HG03095 (cell line): ENCODE measurements at regions not wholly inside any gene's neighbourhood (a gene's known extent, or its start where the extent isn't known, plus 50 kb on each side); places are given as distances from the start of the nearest gene placed in this dataset.

Experiments used
- ATAC-seq: cut with Tn5 transposase; IDR thresholded peaks from one replicate; pipeline ENCODE4 v1.9.1; 2021; ENCODE audit warnings: moderate library complexity; ENCODE audit not compliant: unreplicated experiment

DNA sequence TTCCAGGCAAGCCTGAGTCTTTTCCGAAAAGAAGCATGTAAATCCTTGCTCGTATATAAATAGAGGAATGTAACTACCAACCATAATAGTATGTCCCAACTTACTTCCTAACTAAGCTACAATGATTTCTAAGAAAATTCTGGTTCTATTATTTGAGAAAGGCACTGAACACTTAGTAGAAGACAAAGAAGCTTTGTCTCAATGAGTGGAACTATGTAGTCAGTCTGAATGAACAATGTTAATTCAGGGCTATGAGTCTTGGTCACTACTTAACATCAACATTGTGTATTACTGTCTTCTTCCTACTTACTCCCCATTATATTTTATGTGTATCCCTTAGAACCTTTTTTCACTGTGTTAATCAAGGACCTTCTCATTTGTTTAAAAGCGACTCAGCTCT is 206.0 kb downstream of the CYB561 start:
- no peak for ATAC-seq

DNA sequence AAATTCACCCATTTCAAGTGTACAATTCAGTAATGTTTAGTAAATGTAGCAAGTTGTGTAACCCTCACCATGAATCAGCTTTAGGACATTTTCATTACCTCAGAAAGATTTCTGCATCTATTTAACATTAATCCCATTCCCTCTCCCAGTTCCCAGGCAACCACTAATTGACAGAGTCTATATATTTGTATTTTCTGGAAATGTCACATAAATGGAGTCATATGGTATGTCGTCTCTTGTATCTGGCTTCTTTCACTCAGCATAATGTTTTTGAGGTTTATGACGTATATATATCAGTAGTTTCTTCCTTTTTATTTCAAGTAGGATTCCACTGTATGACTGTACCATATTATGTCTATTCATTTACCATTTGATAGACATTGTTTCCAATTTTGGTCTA is 199.8 kb downstream of the CYB561 start:
- ATAC-seq, result no peak

DNA sequence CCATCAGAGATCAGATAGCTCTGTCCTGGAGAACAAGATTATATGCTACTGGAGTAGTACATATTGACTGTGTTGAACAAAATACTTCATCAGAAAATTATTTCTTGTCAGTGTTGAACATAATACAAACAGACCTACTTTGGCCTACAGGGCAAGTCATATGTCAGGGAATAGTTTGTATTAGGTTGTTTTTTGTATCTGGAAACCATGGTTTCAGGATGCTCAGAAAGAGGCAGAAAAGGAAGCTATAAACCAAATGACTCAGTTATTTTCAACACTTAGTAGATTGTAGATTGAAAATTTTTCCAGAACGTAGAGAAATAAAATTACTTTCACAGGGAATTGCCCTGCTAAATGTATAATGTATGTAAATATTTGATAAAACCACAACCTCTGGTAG is 198.4 kb downstream of the CYB561 start:
- no peak for ATAC-seq

DNA sequence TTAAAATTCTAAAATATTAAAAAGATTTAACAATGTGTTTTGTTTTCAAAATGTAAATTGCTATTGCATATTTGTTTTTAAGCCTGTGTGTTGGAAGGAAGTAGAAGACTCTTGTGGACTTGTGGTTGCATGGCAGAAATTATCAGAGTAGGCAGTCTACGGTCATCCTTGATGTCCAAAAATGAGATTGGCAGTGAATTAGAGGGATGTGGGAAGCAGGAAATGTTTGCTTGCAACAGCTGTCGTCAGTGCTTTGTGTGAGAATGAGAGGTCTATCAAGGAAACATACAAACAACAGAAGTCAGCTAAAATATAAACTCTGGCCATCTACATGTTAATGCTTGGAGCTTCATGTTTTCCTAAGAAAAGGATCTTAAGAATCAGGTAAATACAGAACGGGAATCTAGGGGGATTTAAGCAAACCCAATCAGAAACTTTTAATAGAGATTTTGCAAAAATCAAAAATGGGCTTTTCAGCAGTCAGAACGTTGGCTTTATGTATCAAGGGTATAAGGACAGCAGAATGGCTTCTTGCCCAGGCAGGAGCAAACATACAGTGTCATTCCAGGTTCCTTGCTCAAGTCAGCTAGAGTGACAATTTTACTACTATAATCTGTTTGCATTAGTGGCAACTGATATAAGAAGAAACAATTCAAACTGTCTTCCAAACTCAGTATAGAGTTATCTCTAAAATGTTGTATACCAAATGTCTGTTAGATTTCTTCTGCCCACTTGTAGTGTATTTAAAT is 196.7 kb downstream of the CYB561 start:
- ATAC-seq, result no peak

DNA sequence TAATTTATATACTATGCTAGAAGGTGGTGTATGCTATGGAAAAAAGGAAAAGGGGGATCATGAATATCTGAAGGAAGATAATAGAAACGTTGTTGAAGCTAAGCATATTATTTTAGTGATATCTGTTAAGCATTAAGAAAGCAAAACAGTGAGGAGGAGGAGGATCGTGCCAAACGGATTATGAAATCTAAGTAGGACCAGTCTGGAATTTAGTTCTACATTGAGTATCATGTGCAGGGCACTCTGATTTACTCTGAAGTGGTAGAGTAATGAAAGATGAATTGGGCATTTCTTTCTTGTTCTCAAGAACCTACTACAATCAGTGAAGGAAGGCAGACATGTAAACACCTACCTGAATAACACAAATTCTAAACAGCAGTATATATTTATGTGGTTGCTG is 195.3 kb downstream of the CYB561 start:
- ATAC-seq, result no peak

DNA sequence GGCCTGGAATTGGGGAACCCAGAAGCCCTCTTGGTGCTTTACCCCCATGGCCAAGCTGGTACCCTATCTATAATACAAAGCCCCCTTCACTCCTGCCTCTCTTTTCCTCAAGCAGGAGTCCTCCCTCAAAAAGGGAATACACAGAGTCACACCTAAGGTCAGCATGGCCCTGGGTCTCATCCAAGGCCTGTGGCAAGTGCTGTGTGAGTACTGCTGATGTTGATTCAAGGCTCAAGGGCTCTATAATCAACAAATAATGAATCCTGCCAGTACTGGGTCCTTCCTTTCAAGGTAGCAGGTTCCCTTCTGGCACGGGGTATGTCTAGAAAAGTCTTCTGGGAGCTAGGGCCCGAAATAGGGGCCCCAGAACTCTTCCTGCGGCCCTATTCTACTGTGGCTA is 187.3 kb downstream of the CYB561 start:
- ATAC-seq, result no peak

DNA sequence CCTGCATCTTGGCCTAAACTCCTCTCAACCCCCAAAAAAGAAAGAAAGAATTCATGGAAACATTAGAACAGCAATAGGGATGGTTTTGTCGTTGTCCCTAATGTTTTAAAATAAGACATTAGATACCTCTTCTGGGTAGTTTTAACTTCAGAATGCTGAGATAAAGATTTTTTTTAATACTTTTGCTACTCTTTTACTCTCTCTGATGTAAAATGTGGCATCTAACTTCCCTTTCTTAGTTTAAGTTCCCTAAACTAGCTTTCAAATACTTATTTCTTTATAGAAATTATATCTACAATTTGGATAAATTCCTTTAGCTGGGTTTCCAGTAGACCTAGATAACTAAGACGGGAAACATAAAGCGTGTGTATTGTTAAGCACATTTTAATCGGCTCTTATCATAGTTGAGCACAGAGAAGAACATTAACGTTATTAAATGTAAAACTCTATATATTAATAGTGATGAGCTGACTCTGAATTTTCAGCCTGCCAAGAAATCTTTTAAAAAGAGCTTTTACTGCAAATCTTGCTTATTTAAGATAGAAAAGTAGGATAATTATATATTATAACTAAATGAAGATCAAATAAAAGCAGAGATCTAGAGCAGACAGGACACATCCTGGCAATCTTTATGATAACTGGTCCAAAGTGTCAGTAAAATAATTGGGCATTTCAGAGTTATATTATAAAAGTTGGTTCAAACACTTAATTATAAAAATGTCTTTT is 183.2 kb downstream of the CYB561 start:
- ATAC-seq, result no peak

DNA sequence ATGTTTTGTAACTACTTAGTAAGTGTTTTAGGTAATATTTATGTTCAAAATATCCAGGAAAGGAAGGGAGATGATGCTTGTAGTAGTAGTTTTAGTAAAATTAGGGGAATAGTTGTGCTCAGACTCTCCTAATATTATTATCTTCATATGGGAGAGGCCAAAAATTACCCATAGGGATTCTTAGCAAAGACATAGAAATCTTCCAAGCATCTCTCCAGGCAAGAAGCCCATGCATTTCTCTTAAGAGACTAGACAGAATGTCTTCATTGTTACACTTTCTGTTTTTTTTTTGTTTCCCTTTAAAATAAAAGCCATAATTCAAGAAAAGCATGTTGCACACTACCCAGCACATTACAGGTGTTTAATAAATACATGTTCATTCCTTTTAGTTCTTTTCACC is 180.6 kb downstream of the CYB561 start:
- ATAC-seq, result no peak

DNA sequence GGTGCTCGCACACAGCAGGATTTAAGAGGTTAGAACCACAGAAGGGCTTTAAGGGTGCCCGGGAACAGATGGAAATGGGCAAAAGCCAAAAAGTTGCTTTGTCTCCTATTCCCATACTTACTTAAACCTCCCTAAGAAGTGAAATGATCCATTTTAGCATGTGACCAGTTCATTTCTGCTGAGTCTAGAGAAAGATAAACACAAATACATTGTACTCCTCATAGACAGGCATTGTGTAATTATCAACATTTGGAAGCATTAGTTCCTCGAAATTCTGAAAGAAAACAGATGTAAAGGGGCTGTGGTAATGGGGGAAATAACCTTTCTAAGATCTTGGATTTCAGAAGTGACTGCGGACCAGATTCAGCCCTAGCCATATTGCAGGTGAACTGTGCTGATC is 178.3 kb downstream of the CYB561 start:
- no peak for ATAC-seq

DNA sequence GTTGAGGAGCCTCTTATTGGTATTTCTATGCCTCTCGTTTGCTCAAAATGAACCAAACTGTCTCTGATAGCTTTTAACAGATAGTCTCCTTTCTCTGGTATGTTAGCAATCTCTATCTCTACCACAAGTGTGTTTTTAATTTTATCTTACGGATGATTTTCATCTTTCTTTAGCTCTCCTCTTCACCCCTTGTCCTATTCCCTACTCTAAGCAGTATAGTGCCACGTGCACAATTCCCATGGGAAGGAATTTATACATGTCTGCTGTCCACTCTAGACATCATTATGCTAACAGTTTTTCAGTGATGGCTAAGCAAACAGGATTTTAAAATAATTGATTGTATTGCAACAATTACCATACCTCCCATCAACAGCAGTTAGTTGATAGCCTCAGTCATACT is 177.3 kb downstream of the CYB561 start:
- no peak for ATAC-seq

DNA sequence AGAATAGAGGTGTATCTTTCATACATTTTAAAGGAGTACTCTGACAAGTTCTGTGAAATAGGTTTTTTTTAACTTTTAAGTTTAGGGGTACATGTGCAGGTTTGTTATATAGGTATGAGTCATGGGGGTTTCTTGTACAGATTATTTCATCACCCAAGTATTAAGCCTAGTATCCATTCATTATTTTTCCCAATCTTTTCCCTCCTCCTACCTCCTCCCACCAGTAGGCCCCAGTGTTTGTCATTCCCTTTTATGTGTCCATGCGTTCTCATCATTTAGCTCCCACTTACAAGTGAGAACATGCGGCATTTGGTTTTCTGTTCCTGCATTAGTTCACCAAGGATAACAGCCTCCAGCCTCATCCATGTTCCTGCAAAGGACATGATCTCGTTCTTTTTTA is 175.5 kb downstream of the CYB561 start:
- ATAC-seq, result no peak

DNA sequence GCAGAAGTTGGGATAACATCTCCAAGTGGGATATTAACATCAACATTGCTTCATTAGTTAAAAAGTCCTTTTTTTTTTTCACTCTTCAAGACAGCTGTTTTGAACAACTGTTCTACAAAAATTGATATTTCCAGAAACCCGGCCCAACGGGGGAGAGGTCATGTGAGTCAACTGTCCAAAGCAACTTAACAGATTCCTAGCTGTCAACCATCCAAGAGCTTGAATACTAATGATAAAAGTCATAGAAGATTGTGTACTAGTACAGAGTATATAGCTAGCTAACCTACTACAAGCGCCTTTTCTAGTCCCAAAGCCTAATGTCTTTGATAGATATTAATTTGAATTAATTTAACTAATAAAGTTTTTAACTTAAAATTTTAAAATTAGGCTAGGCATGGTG is 172.0 kb downstream of the CYB561 start:
- no peak for ATAC-seq

DNA sequence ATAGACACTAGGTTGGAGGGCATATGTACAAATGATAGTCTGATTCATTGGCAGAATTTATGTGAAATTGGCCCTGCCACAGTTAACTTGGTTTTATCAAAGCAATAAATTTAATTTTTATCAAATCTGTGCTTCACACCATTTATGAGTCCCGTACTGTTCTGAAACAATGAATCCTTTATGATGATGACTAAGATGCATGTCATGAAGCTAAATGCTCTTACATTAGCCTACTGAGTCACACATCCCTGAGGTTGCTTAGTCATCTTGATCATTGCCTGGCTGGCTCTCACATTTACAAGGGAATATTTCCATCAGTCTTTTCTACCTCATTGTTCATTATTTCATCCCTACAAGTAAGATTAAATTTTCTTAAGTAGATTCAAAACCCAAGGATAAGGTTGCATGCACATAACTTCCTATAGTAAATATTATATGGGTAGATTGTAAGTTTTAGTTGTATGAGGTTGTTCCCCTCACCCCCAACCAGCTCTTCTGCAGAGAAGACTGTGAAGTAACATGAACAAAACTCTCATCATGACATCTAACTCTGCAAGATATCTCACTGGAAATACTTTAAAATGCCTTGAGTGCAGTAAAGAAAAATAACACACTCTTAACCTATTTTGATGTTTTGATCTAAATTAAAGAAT is 170.7 kb downstream of the CYB561 start:
- no peak for ATAC-seq

DNA sequence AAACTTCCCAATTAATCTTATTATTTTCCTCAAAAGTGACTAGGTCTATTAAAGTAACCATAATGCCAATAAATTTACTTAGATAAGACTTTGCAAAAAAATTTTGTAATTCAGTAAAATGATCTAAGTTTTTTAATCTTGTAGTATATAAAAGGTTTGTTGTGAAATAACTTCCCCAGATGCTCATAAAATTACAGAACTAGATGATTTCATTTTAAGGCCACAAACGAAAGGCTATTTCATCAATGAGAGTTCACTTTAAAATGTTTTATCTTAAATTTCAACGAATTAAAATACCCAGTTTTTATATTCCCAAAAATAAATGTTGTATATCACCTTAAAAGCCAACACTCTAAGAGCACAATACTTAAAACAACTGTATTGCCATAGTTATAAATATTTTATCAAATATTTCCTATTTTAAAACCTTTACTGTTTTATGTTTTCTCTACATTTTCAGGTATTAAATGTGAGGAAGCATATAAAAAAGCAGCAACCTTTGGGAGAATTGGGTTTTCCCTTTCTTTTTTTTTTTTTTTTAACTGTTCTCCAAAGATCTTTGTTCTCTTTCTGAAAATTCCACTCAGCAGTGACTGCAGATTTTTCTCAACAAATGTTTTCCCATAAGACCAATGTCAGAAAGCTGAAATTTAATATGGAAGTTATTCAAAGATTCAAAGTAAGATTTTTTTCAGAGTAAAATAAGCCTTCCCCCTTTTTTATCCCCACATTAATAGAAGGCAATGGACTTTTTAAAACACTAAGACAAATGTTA is 169.9 kb downstream of the CYB561 start:
- no peak for ATAC-seq

DNA sequence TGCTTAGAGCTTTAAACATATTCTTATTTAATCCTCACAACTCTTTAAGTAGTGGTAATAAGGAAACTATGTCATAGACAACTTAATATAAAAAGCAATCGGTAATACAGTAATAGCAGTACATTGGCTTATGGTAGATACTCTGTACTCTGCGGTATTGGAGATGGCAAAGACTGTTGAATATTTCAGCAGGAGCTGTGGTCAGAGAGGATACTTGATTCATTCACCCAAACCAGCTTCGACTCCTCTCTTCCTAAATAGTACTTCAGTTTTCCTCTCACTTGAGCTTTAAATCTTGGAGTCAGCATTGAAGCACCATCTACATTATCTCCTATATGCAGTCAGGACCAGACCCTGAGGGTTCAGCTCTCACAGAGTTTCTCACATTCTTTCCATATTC is 169.3 kb downstream of the CYB561 start:
- ATAC-seq, result no peak

DNA sequence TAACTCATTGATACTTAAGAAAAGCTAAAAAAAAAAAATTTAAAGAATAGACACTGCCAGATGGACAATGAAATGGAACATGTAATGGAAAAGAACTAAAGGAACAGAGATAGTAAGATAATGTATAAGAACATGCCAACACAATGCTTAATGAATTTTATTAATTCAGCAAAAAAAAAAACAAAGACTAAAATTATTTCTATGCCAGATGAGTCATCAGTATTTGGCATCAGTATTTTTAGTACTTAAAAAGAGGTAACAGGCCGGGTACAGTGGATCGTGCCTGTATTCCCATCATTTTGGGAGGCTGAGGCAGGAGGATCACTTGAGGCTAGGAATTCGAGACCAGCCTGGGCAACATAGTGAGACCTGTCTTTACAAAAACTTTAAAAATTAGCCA is 168.5 kb downstream of the CYB561 start:
- no peak for ATAC-seq

DNA sequence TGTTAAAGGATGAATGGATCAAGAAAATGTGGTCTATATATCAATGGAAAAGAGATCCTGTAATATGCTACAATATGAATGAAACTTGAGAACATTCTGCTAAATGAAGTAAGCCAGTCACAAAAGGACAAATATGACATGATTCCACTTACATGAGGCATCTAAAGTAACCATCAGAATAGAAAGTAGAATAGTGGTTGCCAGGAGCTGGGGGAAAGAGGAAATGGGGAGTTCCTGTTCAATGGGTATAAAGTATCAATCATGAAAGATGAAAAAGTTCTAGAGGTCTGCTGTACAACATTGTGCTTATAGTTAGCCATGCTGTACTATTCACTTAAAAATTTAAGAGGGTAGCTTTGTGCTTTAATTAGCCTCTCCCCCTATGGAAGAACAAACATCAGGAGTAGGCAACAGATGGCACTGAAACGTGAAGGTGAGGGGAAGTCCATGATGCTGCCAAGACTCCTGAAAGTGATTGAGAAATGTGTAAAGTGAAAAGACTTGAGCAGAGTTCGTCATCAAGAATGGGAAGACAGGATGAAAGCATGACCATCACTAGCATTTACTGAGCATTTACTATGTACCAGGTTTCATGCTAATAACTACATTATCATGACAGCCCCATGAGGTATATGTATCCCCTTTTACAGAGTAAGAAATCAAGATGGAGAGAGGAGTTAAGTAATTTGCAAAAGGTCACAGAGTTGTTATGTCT is 167.2 kb downstream of the CYB561 start:
- no peak for ATAC-seq

DNA sequence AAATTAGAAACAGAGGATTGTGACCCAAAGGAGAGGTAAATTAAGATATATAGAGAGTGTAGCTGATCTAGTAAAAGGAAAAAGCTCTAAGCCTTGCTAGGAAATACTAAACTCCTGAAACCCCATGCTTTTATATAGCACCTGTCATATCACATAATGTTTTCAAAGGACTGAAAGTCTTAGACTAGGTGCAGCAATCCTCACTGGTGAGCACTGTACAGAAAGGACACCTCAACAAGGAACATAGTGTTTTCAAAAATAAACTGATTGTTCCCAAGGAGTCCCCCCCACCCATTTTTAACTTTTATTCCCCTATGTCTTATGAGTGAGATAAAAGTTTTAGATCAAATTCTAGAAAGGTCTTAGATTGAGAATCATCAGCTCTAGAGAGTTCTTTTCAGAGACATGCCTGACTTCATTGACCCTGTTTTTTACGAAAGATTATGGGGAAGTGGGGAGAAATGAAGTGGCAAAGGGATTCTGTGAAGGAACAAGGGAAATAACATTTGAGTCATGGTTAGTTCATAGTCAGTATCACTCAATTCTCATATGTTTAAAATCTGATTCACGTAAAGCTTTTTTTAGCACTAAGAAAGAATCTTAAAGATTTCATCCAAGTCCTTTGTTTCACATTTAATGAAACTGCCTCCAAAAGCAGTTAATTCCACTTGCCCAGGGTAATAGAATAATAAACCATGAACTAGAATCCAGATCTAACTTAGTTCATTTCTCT is 166.4 kb downstream of the CYB561 start:
- ATAC-seq, result no peak

DNA sequence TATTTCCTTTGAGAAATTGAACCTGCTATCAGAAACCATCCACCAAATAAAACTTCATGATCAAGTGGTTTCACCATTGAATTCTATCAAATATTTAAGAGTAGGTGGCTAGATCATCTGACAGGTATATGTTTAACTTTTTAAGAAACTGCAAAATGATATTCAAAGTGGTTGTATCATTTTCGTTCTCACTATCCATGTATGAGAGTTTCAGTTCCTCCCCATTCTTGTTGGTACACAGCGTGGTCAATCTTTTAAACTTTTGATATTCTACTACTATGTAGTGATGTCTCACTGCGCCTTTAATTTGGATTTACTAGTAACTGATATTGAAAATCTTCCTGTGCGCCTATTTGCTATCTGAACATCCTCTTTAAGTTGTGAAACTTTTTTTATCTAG is 163.7 kb downstream of the CYB561 start:
- ATAC-seq, result peak; percentile 60

DNA sequence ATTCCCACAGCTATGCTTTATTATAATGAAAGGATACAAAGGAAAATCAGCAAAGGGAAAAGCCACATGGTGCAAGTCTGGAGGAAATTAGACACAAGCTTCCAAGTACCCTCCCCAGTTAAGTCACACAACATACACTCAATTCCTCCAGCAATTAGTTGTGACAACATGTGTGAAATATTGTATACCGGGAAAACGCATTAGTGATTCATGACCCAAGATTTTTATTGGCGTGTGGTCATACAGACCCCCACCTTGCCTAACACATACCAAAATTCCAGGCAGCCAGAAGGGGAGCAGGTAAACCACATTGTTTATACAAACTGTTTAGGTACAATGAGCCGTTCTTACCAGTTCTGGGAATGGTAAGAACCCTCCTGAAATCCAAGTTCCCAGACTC is 160.6 kb downstream of the CYB561 start:
- no peak for ATAC-seq
